PC-9 (cell line): ENCODE measurements at regions not wholly inside any gene's neighbourhood (a gene's known extent, or its start where the extent isn't known, plus 50 kb on each side); places are given as distances from the start of the nearest gene placed in this dataset.

Source experiments
- BruUV-seq: library from RNA; stranded (reverse); fragments of 400-500 nt; replicated peaks from 2 replicates; lab custom pipeline; 2021; lab: Mats Ljungman, UMichigan
- CTCF ChIA-PET: fragments of 300-600 bp; sonication (Branson Sonifier 250); formaldehyde crosslinking; loops from one replicate; lab custom pipeline; 2022; ENCODE audit warnings: antibody characterized with exemption; lab: Charles Lee
- POLR2A ChIA-PET: fragments of 300-600 bp; sonication (Branson Sonifier 250); formaldehyde crosslinking; loops from one replicate; lab custom pipeline; 2022; ENCODE audit warnings: antibody characterized with exemption; ENCODE audit not compliant: unreplicated experiment; lab: Charles Lee
- DNase-seq, 2 experiments: peaks; one replicate each; pipeline versions ENCODE4 v3.0.0 to v3.0.0-alpha.2; 2015 to 2022; ENCODE audit warnings: mixed read lengths in 1 of 2
- H2AFZ ChIP-seq: fragments of 200-600 bp; sonication (generic); 2 replicates; pipeline ENCODE4 v1.8.1; 2017; ENCODE audit warnings: antibody characterized with exemption
- H3F3A ChIP-seq: fragments of 200-600 bp; sonication (generic); 2 replicates; pipeline ENCODE4 v1.8.1; 2017; ENCODE audit warnings: antibody characterized with exemption, mild to moderate bottlenecking, low read depth; ENCODE audit not compliant: insufficient read depth
- H3K27ac ChIP-seq: fragments of 200-600 bp; sonication (generic); 2 replicates; pipeline ENCODE4 v1.6.1; 2016; ENCODE audit warnings: mixed run types
- H3K27me3 ChIP-seq: fragments of 200-600 bp; sonication (generic); 2 replicates; pipeline ENCODE4 v1.6.1; 2016; ENCODE audit warnings: low read depth, mixed run types; ENCODE audit not compliant: insufficient read depth
- H3K36me3 ChIP-seq: fragments of 200-600 bp; sonication (generic); 2 replicates; pipeline ENCODE4 v1.6.1; 2016; ENCODE audit warnings: low read depth, mixed run types
- H3K4me1 ChIP-seq: fragments of 200-600 bp; sonication (generic); replicated peaks from 2 replicates; pipeline ENCODE4 v1.6.1; 2016; ENCODE audit warnings: mixed run types; ENCODE audit not compliant: insufficient read depth
- H3K4me2 ChIP-seq: fragments of 200-600 bp; sonication (generic); 2 replicates; pipeline ENCODE4 v1.6.1; 2017; ENCODE audit warnings: mixed run types
- H3K4me3 ChIP-seq: fragments of 200-600 bp; sonication (generic); 2 replicates; pipeline ENCODE4 v1.6.1; 2016; ENCODE audit warnings: mixed run types
- H3K79me2 ChIP-seq: fragments of 200-600 bp; sonication (generic); 2 replicates; pipeline ENCODE4 v1.6.1; 2017; ENCODE audit warnings: low read depth, mixed run types
- H3K9me2 ChIP-seq: fragments of 200-600 bp; sonication (generic); 2 replicates; pipeline ENCODE4 v1.8.1; 2017; ENCODE audit warnings: mild to moderate bottlenecking; ENCODE audit not compliant: insufficient read depth
- H3K9me3 ChIP-seq: fragments of 200-600 bp; sonication (generic); 2 replicates; pipeline ENCODE4 v1.8.1; 2016; ENCODE audit warnings: low read depth; ENCODE audit not compliant: insufficient read depth
- H4K20me1 ChIP-seq: fragments of 200-600 bp; sonication (generic); 2 replicates; pipeline ENCODE4 v1.8.1; 2017; ENCODE audit not compliant: insufficient read depth
- EZH2 ChIP-seq: fragments of 200-600 bp; sonication (generic); IDR thresholded peaks from 2 replicates; pipeline ENCODE4 v1.8.0; 2017; ENCODE audit warnings: antibody characterized with exemption, low read depth
- intact Hi-C: fragments of 100-400 bp; cut with micrococcal nuclease; formaldehyde crosslinking; loops from one replicate; pipeline ENCODE4 v1.10.0; 2022; ENCODE audit not compliant: unreplicated experiment
- TF ChIP-seq, protein P1 (sequence below): fragments of 200-600 bp; sonication (generic); conservative IDR thresholded peaks from 2 replicates; pipeline ENCODE4 v1.6.1; 2017; ENCODE audit warnings: mixed run types, antibody characterized with exemption, mild to moderate bottlenecking, moderate library complexity

DNA sequence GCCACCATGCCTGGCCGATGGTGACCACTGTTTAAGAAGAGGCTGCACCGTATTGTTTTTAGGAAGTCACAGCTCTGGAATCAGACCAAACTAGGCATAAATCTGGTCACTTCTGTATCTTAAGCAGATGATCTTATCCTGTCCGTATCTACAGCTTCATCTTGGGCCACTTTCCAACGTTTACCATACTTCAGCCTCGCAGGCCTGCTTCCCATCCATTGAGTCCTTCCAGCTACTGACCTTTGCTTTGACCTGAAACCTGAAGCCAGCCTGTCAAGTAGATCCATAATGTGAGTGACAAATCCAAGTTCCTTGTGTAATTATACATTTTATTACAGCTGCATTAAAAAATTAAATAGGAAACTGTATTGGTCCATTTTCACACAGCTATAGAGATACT is 1033.0 kb downstream of the CDH11 start:
- Histone ChIP-seq H3K79me2 (no peaks in the 10 kb centered on the region), H3K4me1 (no peaks in the 10 kb centered on the region), H3K36me3 (no peaks in the 10 kb centered on the region), H3K27ac (no peak overlapping the region), H3K4me2 (no peak overlapping the region), H3K9me3 (no peaks in the 10 kb centered on the region), H4K20me1 (no peaks in the 10 kb centered on the region), H2AFZ (no peak overlapping the region), H3K27me3 (no peaks in the 10 kb centered on the region), H3K9me2 (no peaks in the 10 kb centered on the region), H3F3A (no peaks in the 10 kb centered on the region), H3K4me3 (no peak overlapping the region)
- no TSS peak for BruUV-seq
- intact Hi-C loops: no loop called here
- POLR2A ChIA-PET: no interaction called here
- CTCF ChIA-PET: no interaction called here
- no peak for TF ChIP-seq EZH2
- TF ChIP-seq, protein P1, sequence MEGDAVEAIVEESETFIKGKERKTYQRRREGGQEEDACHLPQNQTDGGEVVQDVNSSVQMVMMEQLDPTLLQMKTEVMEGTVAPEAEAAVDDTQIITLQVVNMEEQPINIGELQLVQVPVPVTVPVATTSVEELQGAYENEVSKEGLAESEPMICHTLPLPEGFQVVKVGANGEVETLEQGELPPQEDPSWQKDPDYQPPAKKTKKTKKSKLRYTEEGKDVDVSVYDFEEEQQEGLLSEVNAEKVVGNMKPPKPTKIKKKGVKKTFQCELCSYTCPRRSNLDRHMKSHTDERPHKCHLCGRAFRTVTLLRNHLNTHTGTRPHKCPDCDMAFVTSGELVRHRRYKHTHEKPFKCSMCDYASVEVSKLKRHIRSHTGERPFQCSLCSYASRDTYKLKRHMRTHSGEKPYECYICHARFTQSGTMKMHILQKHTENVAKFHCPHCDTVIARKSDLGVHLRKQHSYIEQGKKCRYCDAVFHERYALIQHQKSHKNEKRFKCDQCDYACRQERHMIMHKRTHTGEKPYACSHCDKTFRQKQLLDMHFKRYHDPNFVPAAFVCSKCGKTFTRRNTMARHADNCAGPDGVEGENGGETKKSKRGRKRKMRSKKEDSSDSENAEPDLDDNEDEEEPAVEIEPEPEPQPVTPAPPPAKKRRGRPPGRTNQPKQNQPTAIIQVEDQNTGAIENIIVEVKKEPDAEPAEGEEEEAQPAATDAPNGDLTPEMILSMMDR: no peak
- DNase-seq: no peak

DNA sequence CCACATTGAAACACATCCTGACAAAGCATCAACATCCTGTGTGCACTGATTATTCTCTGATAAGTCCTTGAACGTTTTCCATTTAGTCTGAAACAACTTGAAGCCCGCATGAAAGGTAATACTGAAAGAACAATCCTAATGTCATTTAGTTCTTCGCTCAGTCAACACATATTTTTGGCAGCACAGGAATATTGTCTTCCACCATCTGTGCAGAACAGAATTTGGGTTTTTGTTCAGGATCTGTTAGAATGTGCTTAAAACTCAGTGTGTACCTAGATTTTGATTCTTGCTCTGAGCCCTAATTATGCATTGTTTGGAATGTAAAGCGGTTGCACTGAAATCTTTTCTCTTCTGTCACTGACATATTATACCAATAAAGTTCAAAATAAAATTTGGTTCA is 1036.6 kb downstream of the CDH11 start:
- no peak for TF ChIP-seq EZH2
- TF ChIP-seq, protein P1: no peak
- no peaks in the 10 kb centered on the region for H3K79me2 ChIP-seq
- ChIA-PET CTCF (no interaction called here), POLR2A (no interaction called here)
- H3K4me2 ChIP-seq: no peak overlapping the region
- no peaks in the 10 kb centered on the region for H3K27me3 ChIP-seq
- no peaks in the 10 kb centered on the region for H3K4me1 ChIP-seq
- DNase-seq: no peak
- intact Hi-C loops: no loop called here
- H4K20me1 ChIP-seq: no peaks in the 10 kb centered on the region
- H3K27ac ChIP-seq: no peak overlapping the region
- no peak overlapping the region for H3K4me3 ChIP-seq
- no peaks in the 10 kb centered on the region for H3K36me3 ChIP-seq
- no peaks in the 10 kb centered on the region for H3K9me2 ChIP-seq
- no peaks in the 10 kb centered on the region for H3F3A ChIP-seq
- H2AFZ ChIP-seq: no peak overlapping the region
- H3K9me3 ChIP-seq: no peaks in the 10 kb centered on the region
- no TSS peak for BruUV-seq

DNA sequence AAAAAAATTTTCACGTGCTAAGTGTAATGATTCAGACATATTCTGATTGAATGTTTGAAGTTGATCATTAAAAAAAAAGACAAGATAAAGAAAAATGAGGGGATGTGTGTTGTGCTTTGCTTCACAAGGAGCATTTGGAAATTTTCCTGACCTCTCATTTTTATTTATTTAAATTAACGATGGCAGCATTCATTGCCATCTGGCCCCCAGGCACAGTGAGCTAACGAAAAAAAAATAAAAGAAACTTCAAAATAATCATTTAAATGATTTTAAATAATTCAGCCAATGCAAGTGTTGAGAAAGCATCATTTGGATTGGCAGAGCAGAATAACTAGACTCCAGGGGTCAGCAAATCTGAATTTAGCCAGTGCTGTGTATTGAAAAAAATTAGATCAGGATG is 1037.2 kb downstream of the CDH11 start:
- no peaks in the 10 kb centered on the region for H3K36me3 ChIP-seq
- no peaks in the 10 kb centered on the region for H3K79me2 ChIP-seq
- TF ChIP-seq, protein P1: no peak
- no peak for TF ChIP-seq EZH2
- no TSS peak for BruUV-seq
- no peak overlapping the region for H3K27ac ChIP-seq
- intact Hi-C loops: no loop called here
- no peaks in the 10 kb centered on the region for H3F3A ChIP-seq
- no peaks in the 10 kb centered on the region for H3K9me2 ChIP-seq
- no peaks in the 10 kb centered on the region for H4K20me1 ChIP-seq
- H3K27me3 ChIP-seq: no peaks in the 10 kb centered on the region
- ChIA-PET CTCF (no interaction called here), POLR2A (no interaction called here)
- no peak overlapping the region for H2AFZ ChIP-seq
- H3K9me3 ChIP-seq: no peaks in the 10 kb centered on the region
- H3K4me3 ChIP-seq: no peak overlapping the region
- no peak overlapping the region for H3K4me2 ChIP-seq
- DNase-seq: no peak
- no peaks in the 10 kb centered on the region for H3K4me1 ChIP-seq
